HepG2 (cell line): ENCODE measurements at regions not wholly inside any gene's neighbourhood (a gene's known extent, or its start where the extent isn't known, plus 50 kb on each side); places are given as distances from the start of the nearest gene placed in this dataset.

Experiments used
- ATAC-seq: fragments of 200-7000 bp; cut with Tn5 transposase; 3 replicates; pipeline ENCODE4 v1.9.1; 2020; ENCODE audit warnings: mild to moderate bottlenecking, moderate library complexity
- BruUV-seq: library from RNA; stranded (reverse); fragments of 400-500 nt; replicated peaks from 2 replicates; lab custom pipeline; 2021; lab: Mats Ljungman, UMichigan
- CTCF ChIA-PET: fragments of 300-600 bp; formaldehyde crosslinking; extraction: SDS; loops from one replicate; lab custom pipeline; 2021; ENCODE audit warnings: low total read pairs, inconsistent platforms, low intra/inter-chr PET ratio; lab: Yijun Ruan, JAX
- POLR2A ChIA-PET: fragments of 350-600 bp; sonication (Branson Sonifier 250); formaldehyde crosslinking; loops from one replicate; lab custom pipeline; 2020; ENCODE audit warnings: antibody characterized with exemption, inconsistent platforms; lab: Yijun Ruan, JAX
- DNase-seq: peaks from one replicate; pipeline ENCODE4 v3.0.0-alpha.2; 2015; ENCODE audit warnings: low spot score
- FAIRE-seq: peaks from 3 replicates; lab custom pipeline; 2011; peaks lifted over from hg19 to GRCh38; lab: Jason Lieb, UNC
- H2AFZ ChIP-seq: one replicate; pipeline ENCODE4 v1.6.1; 2011; ENCODE audit warnings: low read length, inconsistent platforms
- H3K27ac ChIP-seq: fragments of 300-600 bp; 3 replicates; pipeline ENCODE4 v1.8.0; 2011; ENCODE audit warnings: mixed run types, mild to moderate bottlenecking, mixed read lengths, low read length, inconsistent platforms; ENCODE audit not compliant: insufficient read depth; ENCODE audit errors: extremely low read length
- H3K27me3 ChIP-seq, 2 experiments: fragments of 200-600 bp in 1 of 2; 2 replicates in 1 of 2; 3 replicates in 1 of 2; pipeline versions ENCODE4 v1.6.0 to v1.8.0; 2011; ENCODE audit warnings: low read length in 2 of 2, mild to moderate bottlenecking in 2 of 2, moderate library complexity in 2 of 2, inconsistent platforms in 1 of 2; ENCODE audit not compliant: insufficient read depth in 2 of 2, control insufficient read depth in 1 of 2
- H3K36me3 ChIP-seq, 2 experiments: fragments of 200-600 bp in 1 of 2; replicated peaks in 1 of 2; 2 replicates in 1 of 2; 3 replicates in 1 of 2; pipeline versions ENCODE4 v1.5.1 to v1.8.0; 2011; ENCODE audit warnings: low read length in 2 of 2, inconsistent platforms in 1 of 2; ENCODE audit not compliant: insufficient read depth in 2 of 2, control insufficient read depth in 1 of 2
- H3K4me1 ChIP-seq: 2 replicates; pipeline ENCODE4 v1.5.1; 2012; ENCODE audit warnings: low read length, inconsistent platforms; ENCODE audit not compliant: insufficient read depth
- H3K4me2 ChIP-seq: 2 replicates; pipeline ENCODE4 v1.6.0; 2011; ENCODE audit warnings: low read depth, low read length, inconsistent platforms
- H3K4me3 ChIP-seq, 3 experiments: fragments of 200-600 bp in 1 of 3; sonication (generic), shearing (Covaris generic) in 1 of 3; replicated peaks in 1 of 3; 2 replicates each; pipeline ENCODE4 v1.5.1; 2011 to 2016; ENCODE audit warnings: low read length in 3 of 3, inconsistent platforms in 2 of 3, low read depth in 2 of 3, mild to moderate bottlenecking in 2 of 3, control low read depth in 1 of 3, mixed read lengths in 1 of 3; ENCODE audit not compliant: insufficient read depth in 1 of 3
- H3K79me2 ChIP-seq: one replicate; pipeline ENCODE4 v1.6.1; 2011; ENCODE audit warnings: low read length, inconsistent platforms; ENCODE audit not compliant: insufficient read depth
- H3K9ac ChIP-seq: 2 replicates; pipeline ENCODE4 v1.6.0; 2011; ENCODE audit warnings: mild to moderate bottlenecking, low read depth, low read length, inconsistent platforms; ENCODE audit not compliant: insufficient read depth
- H3K9me3 ChIP-seq: 2 replicates; pipeline ENCODE4 v1.5.1; 2012; ENCODE audit warnings: mild to moderate bottlenecking, low read length
- H4K20me1 ChIP-seq: 2 replicates; pipeline ENCODE4 v1.6.0; 2011; ENCODE audit warnings: inconsistent platforms, mild to moderate bottlenecking, low read length, moderate library complexity; ENCODE audit not compliant: insufficient read depth
- HOXA9 ChIP-seq: sonication (generic); formaldehyde crosslinking; IDR thresholded peaks from 2 replicates; pipeline ENCODE4 v1.8.1; 2022; ENCODE audit warnings: missing genetic modification reagents, mild to moderate bottlenecking, moderate library complexity, borderline replicate concordance
- LBX2 ChIP-seq: sonication (generic); formaldehyde crosslinking; IDR thresholded peaks from 2 replicates; pipeline ENCODE4 v1.5.0; 2020; ENCODE audit warnings: missing genetic modification reagents, mild to moderate bottlenecking, borderline replicate concordance
- MIER3 ChIP-seq: IDR thresholded peaks from 2 replicates; pipeline ENCODE4 v1.6.1; 2016; ENCODE audit warnings: missing compliant biosample characterization, borderline replicate concordance
- NR2C2 ChIP-seq: sonication (generic); formaldehyde crosslinking; IDR thresholded peaks from 2 replicates; pipeline ENCODE4 v1.4.0; 2020; ENCODE audit warnings: missing genetic modification reagents, mild to moderate bottlenecking, moderate library complexity, borderline replicate concordance
- RAD21 ChIP-seq: fragments of 450-650 bp; formaldehyde crosslinking; IDR thresholded peaks from 2 replicates; pipeline ENCODE4 v1.5.0; 2020; ENCODE audit warnings: mild to moderate bottlenecking
- TAF15 ChIP-seq: fragments of 200-400 bp; formaldehyde crosslinking; IDR thresholded peaks from one replicate; pipeline ENCODE4 v1.6.1; 2018; ENCODE audit warnings: mild to moderate bottlenecking, low read depth, low read length; ENCODE audit not compliant: poor library complexity, severe bottlenecking
- TRIM22 ChIP-seq: fragments of 450-650 bp; IDR thresholded peaks from 2 replicates; pipeline ENCODE4 v1.6.1; 2017
- ZNF17 ChIP-seq: sonication (generic); formaldehyde crosslinking; IDR thresholded peaks from 2 replicates; pipeline ENCODE4 v1.5.0; 2020; ENCODE audit warnings: mild to moderate bottlenecking, missing genetic modification reagents
- ZNF3 ChIP-seq: IDR thresholded peaks from 2 replicates; pipeline ENCODE4 v1.7.0; 2017; ENCODE audit warnings: inconsistent platforms
- ZNF317 ChIP-seq: sonication (generic); formaldehyde crosslinking; IDR thresholded peaks from 2 replicates; pipeline ENCODE4 v1.5.0; 2020; ENCODE audit warnings: mild to moderate bottlenecking, missing genetic modification reagents
- ZNF326 ChIP-seq: sonication (generic); formaldehyde crosslinking; IDR thresholded peaks from 2 replicates; pipeline ENCODE4 v1.4.0; 2020; ENCODE audit warnings: missing genetic modification reagents, borderline replicate concordance
- ZNF740 ChIP-seq: sonication (generic); formaldehyde crosslinking; IDR thresholded peaks from 2 replicates; pipeline ENCODE4 v1.4.0; 2020; ENCODE audit warnings: missing genetic modification reagents
- ZSCAN30 ChIP-seq: sonication (generic); formaldehyde crosslinking; IDR thresholded peaks from 2 replicates; pipeline ENCODE4 v1.5.0; 2020; ENCODE audit warnings: mild to moderate bottlenecking, missing genetic modification reagents
- WGBS: methylation state at CpG from one replicate; pipeline ENCODE4 v1.1.6; 2017; ENCODE audit warnings: low lambda C conversion rate; 5-methylcytosine and 5-hydroxymethylcytosine counted together
- in situ Hi-C: cut with HindIII; loops from 2 replicates; pipeline ENCODE4 v1.10.0; 2017; ENCODE audit warnings: low pct_unique_long_range_greater_than_20kb; ENCODE audit not compliant: extremely low pct_ligation_motif_present
- intact Hi-C: fragments of 100-400 bp; cut with micrococcal nuclease; formaldehyde crosslinking; loops from one replicate; pipeline ENCODE4 v1.10.0; 2022; ENCODE audit not compliant: unreplicated experiment

GRCh38 chr14:71247106-71247505, 339.8 kb downstream of the PCNX1 start:
- H3K27me3 ChIP-seq, result peaks cover 0 to 4% of the 10 kb centered on the region in 2 experiments; a peak in 1 of 5 replicates
- H2AFZ ChIP-seq, result no peak overlapping the region
- no peaks in the 10 kb centered on the region for H3K9me3 ChIP-seq
- no peaks in the 10 kb centered on the region for H3K79me2 ChIP-seq
- no peak overlapping the region for H3K4me2 ChIP-seq
- H3K27ac ChIP-seq, result no peak overlapping the region
- BruUV-seq, result no TSS peak
- ATAC-seq, result no peak
- in situ Hi-C loops, result no loop called here
- no peak for FAIRE-seq
- 3% methylated on average over 4 of the region's 4 CpGs for WGBS
- no peaks in the 10 kb centered on the region for H3K4me1 ChIP-seq
- TF ChIP-seq NR2C2 (CRISPR knock-in tag) (no peak), HOXA9 (no peak), ZNF317 (no peak), ZNF3 (CRISPR knock-in tag) (no peak), ZSCAN30 (no peak), LBX2 (no peak), RAD21 (no peak), ZNF740 (CRISPR knock-in tag) (no peak), TAF15 (no peak)
- no peaks in the 10 kb centered on the region for H3K36me3 ChIP-seq
- CTCF ChIA-PET, result no interaction called here
- intact Hi-C loops, result no loop called here
- POLR2A ChIA-PET, result no interaction called here
- DNase-seq, result no peak
- no peak overlapping the region for H3K9ac ChIP-seq
- H3K4me3 ChIP-seq, result no peak overlapping the region
- H4K20me1 ChIP-seq, result no peaks in the 10 kb centered on the region

GRCh38 chr14:71248194-71248593, 340.9 kb downstream of the PCNX1 start:
- no peak for ATAC-seq
- H3K27ac ChIP-seq, result no peak overlapping the region
- intact Hi-C loops, result no loop called here
- no peak overlapping the region for H3K4me3 ChIP-seq
- no peak for DNase-seq
- no peak for FAIRE-seq
- CTCF ChIA-PET, result no interaction called here
- WGBS, result 0% methylated on average over 3 of the region's 3 CpGs
- no peaks in the 10 kb centered on the region for H3K36me3 ChIP-seq
- H3K9me3 ChIP-seq, result no peaks in the 10 kb centered on the region
- H3K27me3 ChIP-seq, result no peaks in the 10 kb centered on the region
- POLR2A ChIA-PET, result no interaction called here
- H2AFZ ChIP-seq, result no peak overlapping the region
- in situ Hi-C loops, result no loop called here
- H4K20me1 ChIP-seq, result no peaks in the 10 kb centered on the region
- no peak overlapping the region for H3K9ac ChIP-seq
- BruUV-seq, result no TSS peak
- no peaks in the 10 kb centered on the region for H3K4me1 ChIP-seq
- no peaks in the 10 kb centered on the region for H3K79me2 ChIP-seq
- H3K4me2 ChIP-seq, result no peak overlapping the region
- no peak for TF ChIP-seq ZNF17 (CRISPR knock-in tag)
- TF ChIP-seq TRIM22, result no peak
- TF ChIP-seq MIER3 (CRISPR knock-in tag), result no peak
- no peak for TF ChIP-seq ZNF326 (CRISPR knock-in tag)
